HEK293T (cell line): ENCODE measurements at regions not wholly inside any gene's neighbourhood (a gene's known extent, or its start where the extent isn't known, plus 50 kb on each side); places are given as distances from the start of the nearest gene placed in this dataset.

Experiments used
- ARNT ChIP-seq: fragments of 450-650 bp; IDR thresholded peaks from 2 replicates; pipeline ENCODE4 v1.6.1; 2017; ENCODE audit warnings: mild to moderate bottlenecking
- BHLHE40 ChIP-seq: fragments of 450-650 bp; IDR thresholded peaks from 2 replicates; pipeline ENCODE4 v1.6.1; 2016; ENCODE audit warnings: mild to moderate bottlenecking, moderate library complexity, borderline replicate concordance
- CTBP1 ChIP-seq: fragments of 450-650 bp; IDR thresholded peaks from 2 replicates; pipeline ENCODE4 v1.6.1; 2016; ENCODE audit warnings: borderline replicate concordance
- ELF4 ChIP-seq: fragments of 450-650 bp; IDR thresholded peaks from 2 replicates; pipeline ENCODE4 v1.6.1; 2017; ENCODE audit warnings: antibody characterized with exemption
- FOXA1 ChIP-seq: fragments of 450-650 bp; IDR thresholded peaks from 2 replicates; pipeline ENCODE4 v1.6.1; 2016; ENCODE audit warnings: mild to moderate bottlenecking
- FOXK2 ChIP-seq: fragments of 450-650 bp; IDR thresholded peaks from 2 replicates; pipeline ENCODE4 v1.6.1; 2016; ENCODE audit warnings: mild to moderate bottlenecking
- FOXM1 ChIP-seq: fragments of 450-650 bp; IDR thresholded peaks from 2 replicates; pipeline ENCODE4 v1.6.1; 2017; ENCODE audit warnings: mild to moderate bottlenecking, borderline replicate concordance
- HDGF ChIP-seq: fragments of 450-650 bp; IDR thresholded peaks from 2 replicates; pipeline ENCODE4 v1.6.1; 2017; ENCODE audit warnings: antibody characterized with exemption, borderline replicate concordance
- NFRKB ChIP-seq: fragments of 450-650 bp; IDR thresholded peaks from 2 replicates; pipeline ENCODE4 v1.6.1; 2016; ENCODE audit warnings: mild to moderate bottlenecking, moderate library complexity
- PKNOX1 ChIP-seq: fragments of 450-650 bp; IDR thresholded peaks from 2 replicates; pipeline ENCODE4 v1.6.1; 2016
- SP1 ChIP-seq: fragments of 450-650 bp; IDR thresholded peaks from 2 replicates; pipeline ENCODE4 v1.6.1; 2017
- SUZ12 ChIP-seq: fragments of 450-650 bp; IDR thresholded peaks from 2 replicates; pipeline ENCODE4 v1.6.1; 2016; ENCODE audit warnings: mild to moderate bottlenecking
- ZNF384 ChIP-seq: fragments of 450-650 bp; IDR thresholded peaks from 2 replicates; pipeline ENCODE4 v1.6.1; 2016

- TF ChIP-seq BHLHE40, result no peak
- TF ChIP-seq FOXM1, result no peak
- TF ChIP-seq FOXK2, result no peak
- TF ChIP-seq SP1, result no peak
- no peak for TF ChIP-seq ARNT
- TF ChIP-seq PKNOX1, result no peak
- no peak for TF ChIP-seq ELF4
- no peak for TF ChIP-seq SUZ12
- no peak for TF ChIP-seq NFRKB
- TF ChIP-seq FOXA1, result no peak
- TF ChIP-seq ZNF384, result no peak
- no peak for TF ChIP-seq CTBP1
- no peak for TF ChIP-seq HDGF
These were observed 343.4 kb upstream of the LMO3 start for GRCh38 chr12:16949371-16949770.
